ENCODE measurements at regions not wholly inside any gene's neighbourhood (a gene's known extent, or its start where the extent isn't known, plus 50 kb on each side); places are given as distances from the start of the nearest gene placed in this dataset.

DNA sequence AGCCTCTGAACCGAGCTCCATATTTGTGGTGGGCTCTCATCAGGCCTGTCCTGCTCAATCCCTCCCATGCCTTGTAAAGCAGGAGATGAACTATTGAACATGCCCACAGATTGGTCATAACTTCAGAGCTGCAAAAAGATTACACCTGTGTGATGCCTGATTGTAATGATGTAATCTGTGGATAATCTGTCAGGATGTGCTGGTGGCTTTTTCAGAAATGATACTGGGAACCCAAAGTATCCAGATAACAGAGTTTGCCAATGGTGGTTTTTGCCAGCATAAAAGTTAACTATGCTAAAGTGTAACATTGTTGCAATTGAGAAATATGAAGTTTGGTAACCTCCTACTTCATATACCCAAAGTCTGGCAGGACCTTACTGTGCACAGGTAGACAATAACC is 393.4 kb downstream of the RAPGEF2 start (continued):
- TF ChIP-seq, protein P1, sequence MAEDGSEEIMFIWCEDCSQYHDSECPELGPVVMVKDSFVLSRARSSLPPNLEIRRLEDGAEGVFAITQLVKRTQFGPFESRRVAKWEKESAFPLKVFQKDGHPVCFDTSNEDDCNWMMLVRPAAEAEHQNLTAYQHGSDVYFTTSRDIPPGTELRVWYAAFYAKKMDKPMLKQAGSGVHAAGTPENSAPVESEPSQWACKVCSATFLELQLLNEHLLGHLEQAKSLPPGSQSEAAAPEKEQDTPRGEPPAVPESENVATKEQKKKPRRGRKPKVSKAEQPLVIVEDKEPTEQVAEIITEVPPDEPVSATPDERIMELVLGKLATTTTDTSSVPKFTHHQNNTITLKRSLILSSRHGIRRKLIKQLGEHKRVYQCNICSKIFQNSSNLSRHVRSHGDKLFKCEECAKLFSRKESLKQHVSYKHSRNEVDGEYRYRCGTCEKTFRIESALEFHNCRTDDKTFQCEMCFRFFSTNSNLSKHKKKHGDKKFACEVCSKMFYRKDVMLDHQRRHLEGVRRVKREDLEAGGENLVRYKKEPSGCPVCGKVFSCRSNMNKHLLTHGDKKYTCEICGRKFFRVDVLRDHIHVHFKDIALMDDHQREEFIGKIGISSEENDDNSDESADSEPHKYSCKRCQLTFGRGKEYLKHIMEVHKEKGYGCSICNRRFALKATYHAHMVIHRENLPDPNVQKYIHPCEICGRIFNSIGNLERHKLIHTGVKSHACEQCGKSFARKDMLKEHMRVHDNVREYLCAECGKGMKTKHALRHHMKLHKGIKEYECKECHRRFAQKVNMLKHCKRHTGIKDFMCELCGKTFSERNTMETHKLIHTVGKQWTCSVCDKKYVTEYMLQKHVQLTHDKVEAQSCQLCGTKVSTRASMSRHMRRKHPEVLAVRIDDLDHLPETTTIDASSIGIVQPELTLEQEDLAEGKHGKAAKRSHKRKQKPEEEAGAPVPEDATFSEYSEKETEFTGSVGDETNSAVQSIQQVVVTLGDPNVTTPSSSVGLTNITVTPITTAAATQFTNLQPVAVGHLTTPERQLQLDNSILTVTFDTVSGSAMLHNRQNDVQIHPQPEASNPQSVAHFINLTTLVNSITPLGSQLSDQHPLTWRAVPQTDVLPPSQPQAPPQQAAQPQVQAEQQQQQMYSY (CRISPR knock-in tag; IDR thresholded peaks at IDR 0.05), result no peak
- TF ChIP-seq SMAD3 (CRISPR knock-in tag; IDR thresholded peaks at IDR 0.05; ENCODE audit: borderline replicate concordance), result no peak
- no peak for TF ChIP-seq NFATC4 (CRISPR knock-in tag; IDR thresholded peaks at IDR 0.05)
- TF ChIP-seq, protein P2, sequence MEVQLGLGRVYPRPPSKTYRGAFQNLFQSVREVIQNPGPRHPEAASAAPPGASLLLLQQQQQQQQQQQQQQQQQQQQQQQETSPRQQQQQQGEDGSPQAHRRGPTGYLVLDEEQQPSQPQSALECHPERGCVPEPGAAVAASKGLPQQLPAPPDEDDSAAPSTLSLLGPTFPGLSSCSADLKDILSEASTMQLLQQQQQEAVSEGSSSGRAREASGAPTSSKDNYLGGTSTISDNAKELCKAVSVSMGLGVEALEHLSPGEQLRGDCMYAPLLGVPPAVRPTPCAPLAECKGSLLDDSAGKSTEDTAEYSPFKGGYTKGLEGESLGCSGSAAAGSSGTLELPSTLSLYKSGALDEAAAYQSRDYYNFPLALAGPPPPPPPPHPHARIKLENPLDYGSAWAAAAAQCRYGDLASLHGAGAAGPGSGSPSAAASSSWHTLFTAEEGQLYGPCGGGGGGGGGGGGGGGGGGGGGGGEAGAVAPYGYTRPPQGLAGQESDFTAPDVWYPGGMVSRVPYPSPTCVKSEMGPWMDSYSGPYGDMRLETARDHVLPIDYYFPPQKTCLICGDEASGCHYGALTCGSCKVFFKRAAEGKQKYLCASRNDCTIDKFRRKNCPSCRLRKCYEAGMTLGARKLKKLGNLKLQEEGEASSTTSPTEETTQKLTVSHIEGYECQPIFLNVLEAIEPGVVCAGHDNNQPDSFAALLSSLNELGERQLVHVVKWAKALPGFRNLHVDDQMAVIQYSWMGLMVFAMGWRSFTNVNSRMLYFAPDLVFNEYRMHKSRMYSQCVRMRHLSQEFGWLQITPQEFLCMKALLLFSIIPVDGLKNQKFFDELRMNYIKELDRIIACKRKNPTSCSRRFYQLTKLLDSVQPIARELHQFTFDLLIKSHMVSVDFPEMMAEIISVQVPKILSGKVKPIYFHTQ (CRISPR knock-in tag; IDR thresholded peaks at IDR 0.05), result no peak
- TF ChIP-seq, protein P3, sequence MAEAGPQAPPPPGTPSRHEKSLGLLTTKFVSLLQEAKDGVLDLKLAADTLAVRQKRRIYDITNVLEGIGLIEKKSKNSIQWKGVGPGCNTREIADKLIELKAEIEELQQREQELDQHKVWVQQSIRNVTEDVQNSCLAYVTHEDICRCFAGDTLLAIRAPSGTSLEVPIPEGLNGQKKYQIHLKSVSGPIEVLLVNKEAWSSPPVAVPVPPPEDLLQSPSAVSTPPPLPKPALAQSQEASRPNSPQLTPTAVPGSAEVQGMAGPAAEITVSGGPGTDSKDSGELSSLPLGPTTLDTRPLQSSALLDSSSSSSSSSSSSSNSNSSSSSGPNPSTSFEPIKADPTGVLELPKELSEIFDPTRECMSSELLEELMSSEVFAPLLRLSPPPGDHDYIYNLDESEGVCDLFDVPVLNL (CRISPR knock-in tag; IDR thresholded peaks at IDR 0.05; ENCODE audit: borderline replicate concordance, low read depth), result no peak
- TF ChIP-seq, protein P4, sequence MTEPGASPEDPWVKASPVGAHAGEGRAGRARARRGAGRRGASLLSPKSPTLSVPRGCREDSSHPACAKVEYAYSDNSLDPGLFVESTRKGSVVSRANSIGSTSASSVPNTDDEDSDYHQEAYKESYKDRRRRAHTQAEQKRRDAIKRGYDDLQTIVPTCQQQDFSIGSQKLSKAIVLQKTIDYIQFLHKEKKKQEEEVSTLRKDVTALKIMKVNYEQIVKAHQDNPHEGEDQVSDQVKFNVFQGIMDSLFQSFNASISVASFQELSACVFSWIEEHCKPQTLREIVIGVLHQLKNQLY (CRISPR knock-in tag; IDR thresholded peaks at IDR 0.05), result no peak
- TF ChIP-seq PRRX2 (CRISPR knock-in tag; IDR thresholded peaks at IDR 0.05), result no peak
- TF ChIP-seq, protein P5, sequence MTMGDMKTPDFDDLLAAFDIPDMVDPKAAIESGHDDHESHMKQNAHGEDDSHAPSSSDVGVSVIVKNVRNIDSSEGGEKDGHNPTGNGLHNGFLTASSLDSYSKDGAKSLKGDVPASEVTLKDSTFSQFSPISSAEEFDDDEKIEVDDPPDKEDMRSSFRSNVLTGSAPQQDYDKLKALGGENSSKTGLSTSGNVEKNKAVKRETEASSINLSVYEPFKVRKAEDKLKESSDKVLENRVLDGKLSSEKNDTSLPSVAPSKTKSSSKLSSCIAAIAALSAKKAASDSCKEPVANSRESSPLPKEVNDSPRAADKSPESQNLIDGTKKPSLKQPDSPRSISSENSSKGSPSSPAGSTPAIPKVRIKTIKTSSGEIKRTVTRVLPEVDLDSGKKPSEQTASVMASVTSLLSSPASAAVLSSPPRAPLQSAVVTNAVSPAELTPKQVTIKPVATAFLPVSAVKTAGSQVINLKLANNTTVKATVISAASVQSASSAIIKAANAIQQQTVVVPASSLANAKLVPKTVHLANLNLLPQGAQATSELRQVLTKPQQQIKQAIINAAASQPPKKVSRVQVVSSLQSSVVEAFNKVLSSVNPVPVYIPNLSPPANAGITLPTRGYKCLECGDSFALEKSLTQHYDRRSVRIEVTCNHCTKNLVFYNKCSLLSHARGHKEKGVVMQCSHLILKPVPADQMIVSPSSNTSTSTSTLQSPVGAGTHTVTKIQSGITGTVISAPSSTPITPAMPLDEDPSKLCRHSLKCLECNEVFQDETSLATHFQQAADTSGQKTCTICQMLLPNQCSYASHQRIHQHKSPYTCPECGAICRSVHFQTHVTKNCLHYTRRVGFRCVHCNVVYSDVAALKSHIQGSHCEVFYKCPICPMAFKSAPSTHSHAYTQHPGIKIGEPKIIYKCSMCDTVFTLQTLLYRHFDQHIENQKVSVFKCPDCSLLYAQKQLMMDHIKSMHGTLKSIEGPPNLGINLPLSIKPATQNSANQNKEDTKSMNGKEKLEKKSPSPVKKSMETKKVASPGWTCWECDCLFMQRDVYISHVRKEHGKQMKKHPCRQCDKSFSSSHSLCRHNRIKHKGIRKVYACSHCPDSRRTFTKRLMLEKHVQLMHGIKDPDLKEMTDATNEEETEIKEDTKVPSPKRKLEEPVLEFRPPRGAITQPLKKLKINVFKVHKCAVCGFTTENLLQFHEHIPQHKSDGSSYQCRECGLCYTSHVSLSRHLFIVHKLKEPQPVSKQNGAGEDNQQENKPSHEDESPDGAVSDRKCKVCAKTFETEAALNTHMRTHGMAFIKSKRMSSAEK (CRISPR knock-in tag; IDR thresholded peaks at IDR 0.05; ENCODE audit: borderline replicate concordance), result no peak
- no peak for TF ChIP-seq OVOL2 (CRISPR knock-in tag; IDR thresholded peaks at IDR 0.05; ENCODE audit: borderline replicate concordance)

DNA sequence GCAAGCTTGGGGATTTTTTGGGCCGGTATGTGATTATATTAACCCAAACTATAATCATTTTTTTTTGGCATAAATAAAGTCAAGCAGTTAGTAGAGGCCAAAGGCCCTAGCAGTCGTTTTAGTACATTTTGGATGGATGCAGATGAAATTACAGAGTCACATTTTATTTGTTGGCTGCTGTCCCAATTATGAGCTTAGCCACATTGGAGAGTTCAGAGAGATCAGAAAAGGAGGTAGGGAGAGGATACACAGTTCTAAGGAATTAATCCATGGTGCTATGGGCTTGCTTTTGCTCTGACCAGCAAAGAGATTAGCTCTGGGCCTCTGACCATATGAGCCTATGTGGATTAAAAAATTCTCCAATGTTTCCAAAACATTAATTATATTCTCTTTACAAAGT is 395.1 kb downstream of the RAPGEF2 start:
- H3K27ac Mint-ChIP-seq, result no peak overlapping the region
- TF ChIP-seq FOXP1 (CRISPR knock-in tag; IDR thresholded peaks at IDR 0.05; ENCODE audit: borderline replicate concordance) (no peak), MXD4 (CRISPR knock-in tag; IDR thresholded peaks at IDR 0.05; ENCODE audit: borderline replicate concordance) (no peak), JAZF1 (CRISPR knock-in tag; IDR thresholded peaks at IDR 0.05) (no peak)
- TF ChIP-seq, protein P4 (CRISPR knock-in tag; IDR thresholded peaks at IDR 0.05), result no peak
- TF ChIP-seq, protein P6, sequence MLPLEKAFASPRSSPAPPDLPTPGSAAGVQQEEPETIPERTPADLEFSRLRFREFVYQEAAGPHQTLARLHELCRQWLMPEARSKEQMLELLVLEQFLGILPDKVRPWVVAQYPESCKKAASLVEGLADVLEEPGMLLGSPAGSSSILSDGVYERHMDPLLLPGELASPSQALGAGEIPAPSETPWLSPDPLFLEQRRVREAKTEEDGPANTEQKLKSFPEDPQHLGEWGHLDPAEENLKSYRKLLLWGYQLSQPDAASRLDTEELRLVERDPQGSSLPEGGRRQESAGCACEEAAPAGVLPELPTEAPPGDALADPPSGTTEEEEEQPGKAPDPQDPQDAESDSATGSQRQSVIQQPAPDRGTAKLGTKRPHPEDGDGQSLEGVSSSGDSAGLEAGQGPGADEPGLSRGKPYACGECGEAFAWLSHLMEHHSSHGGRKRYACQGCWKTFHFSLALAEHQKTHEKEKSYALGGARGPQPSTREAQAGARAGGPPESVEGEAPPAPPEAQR (CRISPR knock-in tag; IDR thresholded peaks at IDR 0.05), result no peak
- TF ChIP-seq, protein P7, sequence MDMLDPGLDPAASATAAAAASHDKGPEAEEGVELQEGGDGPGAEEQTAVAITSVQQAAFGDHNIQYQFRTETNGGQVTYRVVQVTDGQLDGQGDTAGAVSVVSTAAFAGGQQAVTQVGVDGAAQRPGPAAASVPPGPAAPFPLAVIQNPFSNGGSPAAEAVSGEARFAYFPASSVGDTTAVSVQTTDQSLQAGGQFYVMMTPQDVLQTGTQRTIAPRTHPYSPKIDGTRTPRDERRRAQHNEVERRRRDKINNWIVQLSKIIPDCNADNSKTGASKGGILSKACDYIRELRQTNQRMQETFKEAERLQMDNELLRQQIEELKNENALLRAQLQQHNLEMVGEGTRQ (CRISPR knock-in tag; IDR thresholded peaks at IDR 0.05), result no peak
- TF ChIP-seq, protein P8, sequence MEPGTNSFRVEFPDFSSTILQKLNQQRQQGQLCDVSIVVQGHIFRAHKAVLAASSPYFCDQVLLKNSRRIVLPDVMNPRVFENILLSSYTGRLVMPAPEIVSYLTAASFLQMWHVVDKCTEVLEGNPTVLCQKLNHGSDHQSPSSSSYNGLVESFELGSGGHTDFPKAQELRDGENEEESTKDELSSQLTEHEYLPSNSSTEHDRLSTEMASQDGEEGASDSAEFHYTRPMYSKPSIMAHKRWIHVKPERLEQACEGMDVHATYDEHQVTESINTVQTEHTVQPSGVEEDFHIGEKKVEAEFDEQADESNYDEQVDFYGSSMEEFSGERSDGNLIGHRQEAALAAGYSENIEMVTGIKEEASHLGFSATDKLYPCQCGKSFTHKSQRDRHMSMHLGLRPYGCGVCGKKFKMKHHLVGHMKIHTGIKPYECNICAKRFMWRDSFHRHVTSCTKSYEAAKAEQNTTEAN (CRISPR knock-in tag; IDR thresholded peaks at IDR 0.05), result no peak
- TF ChIP-seq, protein P9, sequence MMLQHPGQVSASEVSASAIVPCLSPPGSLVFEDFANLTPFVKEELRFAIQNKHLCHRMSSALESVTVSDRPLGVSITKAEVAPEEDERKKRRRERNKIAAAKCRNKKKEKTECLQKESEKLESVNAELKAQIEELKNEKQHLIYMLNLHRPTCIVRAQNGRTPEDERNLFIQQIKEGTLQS (CRISPR knock-in tag; conservative IDR thresholded peaks at IDR 0.05), result no peak

More for the DNA sequence above, 395.1 kb downstream of the RAPGEF2 start:
- Mint-ChIP-seq H3K4me3 (no peak overlapping the region), H3K27me3 (ENCODE audit: low read depth) (no peaks in the 10 kb centered on the region), H3K36me3 (peaks cover 7% of the 10 kb centered on the region), H3K4me1 (peaks cover 26% of the 10 kb centered on the region), H3K9me3 (peaks cover 15% of the 10 kb centered on the region)
- POLR2A ChIA-PET, result no interaction called here
- DNase-seq (ENCODE audit: low spot score), result no peak
- ATAC-seq, result no peak
- CTCF ChIA-PET, result interaction anchor here (1.2 kb wide), 1 partner anchor 11 kb away, joined by 5 read pairs; no protein-coding TSS in a partner anchor

All from WTC11 (cell line).